HG02870 (cell line): ENCODE measurements at regions not wholly inside any gene's neighbourhood (a gene's known extent, or its start where the extent isn't known, plus 50 kb on each side); places are given as distances from the start of the nearest gene placed in this dataset.
"Not testable (repeated sequence)": the region's sequence is repeated elsewhere in the genome, so short reads cannot be mapped to it uniquely, and the experiment has no call there.

ENCODE experiments used
- ATAC-seq: cut with Tn5 transposase; IDR thresholded peaks from one replicate; pipeline ENCODE4 v1.9.1; 2021; ENCODE audit warnings: mild to moderate bottlenecking, moderate library complexity; ENCODE audit not compliant: unreplicated experiment

DNA sequence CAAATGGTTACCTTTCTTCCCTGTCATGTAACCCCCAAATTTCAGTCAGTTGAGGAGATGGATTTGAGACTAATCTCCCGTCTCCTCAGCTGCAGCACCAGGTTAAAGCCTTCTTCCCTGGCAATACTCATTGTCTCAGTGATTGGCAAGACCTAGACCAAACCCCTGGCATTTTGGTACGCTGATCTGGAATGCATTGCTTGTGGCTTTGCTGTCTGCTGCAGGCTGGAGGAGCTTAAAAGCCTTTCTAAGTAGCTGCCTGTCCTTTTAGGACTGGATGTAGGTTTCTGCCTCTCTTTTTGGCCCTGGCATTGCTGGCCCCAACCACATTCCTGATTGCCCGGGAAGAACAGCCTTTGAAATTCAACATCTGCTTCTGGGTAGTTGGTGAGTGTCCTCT lies 729.6 kb upstream of the GJE1 start:
- no peak for ATAC-seq

DNA sequence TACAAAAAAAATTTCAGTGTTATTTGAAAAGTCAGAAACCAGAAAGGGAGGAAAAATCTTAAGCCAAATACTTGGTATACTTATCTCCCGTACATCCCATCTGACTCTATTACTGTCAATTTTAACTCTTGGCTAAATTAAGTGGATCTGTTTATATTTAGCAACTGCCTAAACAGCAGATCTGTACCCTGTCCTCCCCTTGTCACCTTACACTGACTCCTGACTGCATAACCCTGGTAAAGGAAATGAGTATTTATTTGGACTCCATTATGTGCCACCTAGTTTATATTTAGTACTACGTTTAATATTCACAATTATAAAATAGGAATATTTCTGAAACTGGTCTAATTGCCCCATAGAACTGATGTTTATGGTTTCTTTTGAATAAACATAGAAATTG lies 730.2 kb upstream of the GJE1 start:
- ATAC-seq = no peak

DNA sequence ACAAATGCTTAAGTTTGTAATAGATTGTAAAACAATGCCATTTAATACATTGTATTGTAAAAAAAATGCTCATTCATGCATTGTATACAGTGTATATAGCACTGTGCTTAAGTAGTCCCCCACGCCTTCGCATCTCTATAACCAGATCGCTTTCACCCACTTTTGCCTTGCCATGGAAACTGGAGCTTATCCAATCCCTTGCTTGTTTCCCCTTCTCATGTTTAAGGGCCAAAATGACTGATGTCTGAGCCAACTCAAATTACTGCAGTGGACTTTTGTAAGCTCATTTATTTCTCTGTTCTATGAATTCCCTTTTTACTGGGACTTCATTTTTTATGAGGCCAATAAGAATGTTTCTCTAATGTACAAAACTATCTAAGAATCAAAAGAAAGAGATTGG lies 730.9 kb upstream of the GJE1 start:
- ATAC-seq = no peak

DNA sequence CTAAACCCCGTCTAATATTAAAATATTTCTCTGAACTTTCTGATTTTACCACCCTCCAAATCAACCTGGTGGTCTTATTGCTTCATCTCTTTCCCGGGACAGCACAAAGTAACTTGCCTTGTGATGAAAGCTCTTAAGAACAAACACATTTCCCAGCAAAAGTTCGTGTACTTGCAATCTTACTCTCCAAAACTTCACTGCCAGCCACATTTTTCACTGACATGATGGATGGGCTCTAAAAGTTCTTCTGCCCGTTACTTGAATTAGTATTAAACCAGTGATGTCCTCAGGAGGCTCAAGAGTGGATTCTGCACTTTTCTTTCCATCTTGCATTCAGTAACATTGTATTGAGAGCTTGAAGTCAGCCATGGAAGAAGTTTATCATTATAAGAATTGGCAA lies 731.6 kb upstream of the GJE1 start:
- no peak for ATAC-seq

DNA sequence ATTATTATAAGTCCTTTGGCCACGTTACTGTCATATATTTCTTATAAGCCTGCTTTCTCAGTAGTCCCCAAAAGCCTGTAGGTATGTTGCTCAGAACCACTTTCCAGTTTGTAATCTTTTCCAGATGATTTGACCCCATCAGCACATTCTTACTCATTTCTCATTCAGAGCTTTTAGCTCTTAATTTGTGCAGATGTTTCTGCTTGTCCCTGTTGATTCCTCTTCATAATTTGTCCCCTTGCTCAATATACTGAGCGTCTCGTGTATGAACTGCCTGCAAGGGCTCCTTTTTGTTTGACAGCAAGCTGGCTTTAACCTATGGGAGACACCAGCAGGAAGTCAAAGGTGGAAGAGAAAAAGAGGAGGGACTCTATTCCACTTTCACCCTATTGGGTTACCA lies 733.8 kb upstream of the GJE1 start:
- no peak for ATAC-seq

DNA sequence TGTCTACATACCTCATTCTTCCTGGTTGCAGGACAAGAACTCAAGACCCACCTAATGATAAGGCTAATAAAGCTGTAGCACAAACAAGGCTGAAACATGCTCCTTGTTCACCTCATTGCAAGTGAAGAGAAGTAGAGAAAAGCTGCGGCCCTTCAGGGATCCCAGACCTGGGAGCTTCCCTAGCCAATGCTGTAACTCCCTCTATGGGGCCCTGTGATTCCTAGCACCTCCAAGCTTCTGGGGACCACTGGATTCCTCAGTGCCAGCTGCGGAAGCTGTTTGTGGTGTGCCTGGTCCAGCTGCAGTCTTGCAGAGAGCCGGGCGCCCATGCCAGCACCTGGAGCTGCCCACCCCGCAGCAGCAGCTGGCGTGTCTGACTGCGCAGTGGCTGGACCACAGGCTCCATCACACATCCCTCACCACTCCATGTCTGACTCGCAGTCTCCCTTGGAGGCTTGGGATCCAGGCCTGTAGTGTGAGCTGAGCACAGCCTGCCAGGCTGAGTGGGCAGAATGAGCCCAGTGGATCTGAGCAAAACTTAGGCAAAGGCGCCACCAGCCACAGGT lies 737.2 kb upstream of the GJE1 start:
- no peak for ATAC-seq

DNA sequence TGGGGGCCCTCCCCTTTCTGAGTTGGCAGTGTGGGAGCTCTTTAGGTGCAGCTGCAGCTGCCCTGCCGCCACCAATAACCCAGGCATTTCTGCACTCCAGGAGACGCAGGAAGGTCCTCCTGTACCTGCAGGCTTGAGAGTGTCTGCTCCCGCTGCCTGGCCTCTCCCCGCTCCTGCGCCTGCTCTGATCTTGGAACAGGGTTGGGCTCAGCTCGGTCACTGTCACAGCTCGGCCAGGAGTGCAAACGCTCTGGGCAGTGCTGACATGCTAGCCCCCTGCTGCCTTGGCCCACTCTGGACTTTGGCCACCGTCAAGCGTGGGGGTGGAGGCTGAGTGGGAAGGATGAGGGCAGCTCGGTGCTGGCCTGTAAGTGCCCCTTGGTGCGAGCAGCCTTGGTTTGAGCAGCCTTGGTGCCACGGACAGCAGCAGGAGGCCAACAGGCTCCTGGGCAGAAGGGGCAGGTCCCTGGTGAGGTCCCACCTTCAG lies 738.1 kb upstream of the GJE1 start:
- ATAC-seq = no peak

DNA sequence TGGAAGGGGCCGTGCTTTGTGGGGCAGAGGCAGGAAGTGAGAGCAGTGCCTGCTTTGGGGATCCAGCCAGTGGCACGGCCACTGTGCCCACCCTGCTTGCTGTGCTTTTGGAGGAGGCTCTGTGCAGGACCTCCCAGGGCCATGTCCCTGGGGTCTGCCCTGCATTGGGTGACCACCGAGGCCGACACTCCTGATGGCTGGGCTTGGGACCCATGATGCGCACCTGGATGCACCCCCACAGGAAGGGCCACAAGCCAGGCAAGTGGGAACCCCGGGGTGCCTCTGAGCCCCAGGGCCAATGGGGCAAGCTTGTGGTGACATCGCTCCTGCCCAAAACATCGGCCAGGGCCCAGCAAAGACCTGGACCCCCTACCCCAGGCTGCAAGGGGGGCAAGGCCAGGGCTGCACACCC lies 738.6 kb upstream of the GJE1 start:
- ATAC-seq = no peak

DNA sequence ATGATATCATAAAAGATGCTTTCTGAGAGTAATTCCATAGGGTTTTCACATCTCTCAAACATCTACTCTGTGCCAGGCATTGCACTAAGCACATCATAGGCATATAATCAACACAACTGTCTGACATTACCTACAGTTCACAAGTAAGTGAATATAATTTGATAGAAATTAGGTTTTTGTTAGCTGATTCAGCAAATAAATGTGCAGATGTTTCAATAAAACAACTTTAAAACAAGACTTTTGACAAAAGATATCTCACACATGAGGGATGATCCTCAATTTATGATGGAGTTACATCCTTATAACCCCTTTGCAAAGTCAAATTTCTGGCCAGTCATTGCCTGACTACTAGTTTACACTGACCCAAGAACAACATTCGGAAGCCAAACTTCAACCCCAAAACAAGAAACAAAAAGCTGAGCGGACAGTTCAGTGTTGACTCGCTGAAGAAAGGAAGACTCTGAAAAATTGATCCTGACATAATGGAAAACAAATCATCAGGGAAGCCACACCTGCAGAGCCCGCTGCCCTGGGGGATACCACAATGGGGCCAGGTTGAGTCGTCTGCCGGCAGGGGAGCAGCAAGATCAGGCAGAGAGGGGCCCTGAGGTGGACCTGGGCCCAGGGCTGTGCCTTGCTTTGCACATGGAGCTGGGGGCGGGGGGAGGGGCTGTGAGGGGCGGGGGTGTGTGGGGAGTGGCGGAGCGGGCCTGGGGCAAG lies 739.2 kb upstream of the GJE1 start:
- no peak for ATAC-seq

DNA sequence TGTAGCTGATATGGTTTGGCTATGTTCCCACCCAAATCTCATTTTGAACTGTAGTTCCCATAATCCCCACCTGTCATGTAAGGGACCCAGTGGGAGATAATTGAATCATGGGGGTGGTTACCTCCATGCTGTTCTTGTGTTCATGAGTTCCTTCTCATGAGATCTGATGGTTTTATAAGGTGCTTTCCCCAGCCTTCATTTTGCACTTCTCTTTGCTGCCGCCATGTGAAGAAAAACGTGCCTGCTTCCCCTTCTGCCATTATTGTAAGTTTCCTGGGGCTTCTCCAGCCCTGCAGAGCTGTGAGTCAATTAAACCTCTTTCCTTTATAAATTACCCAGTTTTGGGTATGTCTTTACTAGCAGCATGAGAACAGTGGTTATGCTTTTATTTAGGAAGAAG lies 741.6 kb upstream of the GJE1 start:
- not testable (repeated sequence) for ATAC-seq

DNA sequence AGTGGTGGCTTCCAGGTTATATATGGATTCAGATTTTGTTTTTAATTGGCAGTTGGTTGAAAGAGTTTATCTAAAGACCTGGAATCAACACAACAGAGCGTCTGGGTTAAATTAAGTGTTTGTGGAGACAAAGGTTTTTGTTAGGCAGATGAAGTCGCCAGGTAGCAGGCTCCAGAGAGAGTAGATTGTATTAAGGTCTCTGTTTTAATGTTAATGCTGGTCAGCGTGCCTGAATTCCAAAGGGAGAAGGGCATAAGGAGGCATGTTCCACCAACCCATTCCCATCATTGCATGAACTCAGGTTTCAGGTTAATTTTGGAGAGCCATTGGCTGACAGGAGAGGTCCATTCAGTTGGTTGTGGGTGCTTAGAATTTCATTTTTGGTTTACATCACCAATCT lies 744.1 kb upstream of the GJE1 start:
- ATAC-seq = no peak

DNA sequence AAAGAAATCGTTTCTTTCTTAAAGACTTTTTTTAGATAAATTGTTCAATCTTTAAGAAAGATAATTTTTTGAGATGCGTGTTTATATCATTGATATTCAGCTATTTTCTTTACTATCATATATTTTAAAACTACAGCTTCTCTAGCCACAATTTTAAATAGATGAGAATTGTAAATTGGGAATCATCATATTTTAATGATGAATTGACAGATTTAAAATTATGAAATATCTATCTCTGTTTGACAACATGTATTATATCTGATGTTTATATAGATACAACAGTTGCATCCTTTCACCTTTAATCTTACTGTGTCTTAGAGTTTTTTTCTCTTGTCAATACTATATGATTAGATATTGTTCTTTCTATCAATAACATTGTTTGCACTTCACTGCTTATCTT lies 762.3 kb upstream of the GJE1 start:
- ATAC-seq = no peak

DNA sequence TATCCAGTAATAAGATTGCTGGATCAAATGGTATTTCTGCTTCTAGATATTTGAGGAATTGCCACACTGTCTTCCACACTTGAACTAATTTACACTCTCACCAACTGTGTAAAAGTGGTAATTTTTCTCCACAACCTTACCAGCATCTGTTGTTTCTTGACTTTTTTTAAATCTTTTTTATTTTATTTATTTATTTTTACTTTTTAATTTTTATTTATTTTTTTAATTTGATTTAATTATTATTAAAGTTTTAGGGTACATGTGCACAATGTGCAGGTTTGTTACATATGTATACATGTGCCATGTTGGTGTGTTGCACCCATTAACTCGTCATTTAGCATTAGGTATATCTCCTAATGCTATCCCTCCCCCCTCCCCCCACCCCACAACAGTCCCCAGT lies 765.9 kb upstream of the GJE1 start:
- ATAC-seq = not testable (repeated sequence)

DNA sequence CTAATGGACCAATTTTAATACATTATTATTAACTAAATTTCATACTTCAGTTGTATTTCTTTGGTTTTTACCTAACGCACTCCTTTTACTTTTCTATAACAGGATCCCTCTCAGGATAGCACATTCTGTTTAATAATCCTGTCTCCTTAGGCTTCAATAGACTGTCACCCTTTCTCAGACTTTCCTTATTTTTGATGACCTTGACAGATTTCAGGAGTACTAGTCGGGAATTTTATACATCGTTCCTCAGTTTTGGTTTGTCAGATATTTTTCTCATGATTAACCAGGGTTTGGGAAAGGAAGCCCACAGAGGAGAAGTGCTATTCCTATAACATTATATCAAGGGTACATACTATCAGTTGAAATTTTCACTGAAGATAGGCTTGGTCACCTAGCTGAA lies 768.0 kb upstream of the GJE1 start:
- no peak for ATAC-seq

DNA sequence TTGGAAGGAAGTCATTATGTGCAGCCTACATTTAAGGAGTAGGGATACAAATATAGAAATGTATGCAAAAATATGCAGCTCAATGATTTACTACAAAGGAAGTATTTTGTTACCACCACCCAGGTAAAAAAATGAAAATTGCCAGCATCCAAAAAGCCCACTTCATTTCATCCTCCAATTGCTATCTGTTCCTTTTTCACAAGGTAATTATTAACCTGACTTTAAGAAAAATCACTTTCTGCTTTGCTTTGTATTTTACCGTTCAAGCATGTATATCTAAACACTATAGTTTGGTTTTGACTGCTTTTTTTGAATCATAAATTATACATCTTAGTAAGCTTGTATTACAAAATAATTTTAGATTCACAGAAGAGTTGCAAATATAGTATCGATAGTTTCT lies 768.5 kb upstream of the GJE1 start:
- ATAC-seq = no peak

DNA sequence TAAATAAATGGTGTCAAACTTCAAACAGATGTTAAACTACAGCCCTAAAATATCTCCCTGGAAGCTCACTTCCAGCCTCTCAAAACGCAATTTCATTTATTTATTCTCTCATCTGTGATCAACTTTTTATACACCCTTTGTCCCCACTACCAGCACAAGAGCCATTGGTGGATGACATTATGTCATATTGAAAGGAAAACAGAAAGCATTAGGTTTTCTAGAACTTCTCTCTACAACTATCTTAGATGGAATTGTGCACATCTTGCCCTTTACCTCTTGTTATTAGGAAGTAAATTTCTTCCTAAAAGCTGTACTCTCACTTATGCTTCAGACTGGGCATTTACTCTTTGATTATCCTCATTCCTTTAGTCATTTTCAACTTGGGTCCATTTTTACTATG lies 771.2 kb upstream of the GJE1 start:
- ATAC-seq = no peak

DNA sequence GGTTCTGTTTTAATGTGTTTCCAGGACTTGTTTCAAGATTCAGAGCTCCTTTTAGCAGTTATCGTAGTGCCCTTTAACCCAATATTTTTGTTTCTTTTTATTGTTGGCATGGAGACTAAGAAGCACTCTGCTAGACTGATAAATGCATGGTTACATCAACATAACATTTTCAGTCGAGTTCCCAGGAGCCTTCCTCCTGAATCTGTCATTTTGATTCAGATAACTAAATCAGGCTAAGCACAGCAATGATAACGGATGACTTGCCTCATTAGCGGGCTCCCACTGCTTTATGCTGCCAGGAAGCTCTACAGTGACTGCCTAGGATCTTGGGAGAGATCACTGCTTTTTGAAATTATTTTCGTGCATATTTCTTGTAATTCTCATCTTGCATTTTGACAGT lies 772.8 kb upstream of the GJE1 start:
- no peak for ATAC-seq

DNA sequence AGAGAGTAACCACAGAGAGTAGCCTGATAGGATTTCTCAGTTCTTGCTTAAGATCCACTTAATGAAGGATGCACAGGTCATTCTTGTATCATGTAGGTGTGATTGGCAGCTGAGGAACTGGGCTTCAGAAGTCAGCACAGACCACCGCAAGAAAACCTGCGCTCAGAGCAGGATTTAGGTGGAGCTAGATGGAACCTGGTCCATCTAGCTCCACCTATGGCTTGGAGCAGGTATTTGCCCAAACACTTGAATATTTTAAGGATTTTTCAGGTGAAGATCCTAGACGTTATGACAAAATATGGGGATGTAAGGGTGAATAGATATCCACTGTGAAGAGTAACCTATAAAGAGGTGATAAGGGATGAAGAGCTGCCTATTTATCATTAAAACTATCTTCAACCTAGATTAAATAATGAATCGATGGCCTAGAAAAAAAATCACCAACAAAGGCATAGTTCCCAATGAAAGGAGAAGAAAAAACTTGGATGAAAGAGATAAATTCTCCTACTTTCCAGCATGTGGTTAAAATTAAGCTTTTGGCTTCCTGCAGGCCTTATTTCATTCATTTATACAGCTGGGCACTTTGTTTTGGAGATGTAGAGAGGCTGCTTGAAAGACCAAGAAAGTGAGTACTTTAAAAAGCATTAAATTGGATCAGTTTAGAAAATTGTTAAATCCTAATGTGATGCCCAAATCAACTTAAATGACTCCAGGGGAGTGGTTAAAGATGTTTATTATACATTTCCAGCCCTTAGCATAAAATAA lies 778.4 kb upstream of the GJE1 start:
- ATAC-seq = no peak

DNA sequence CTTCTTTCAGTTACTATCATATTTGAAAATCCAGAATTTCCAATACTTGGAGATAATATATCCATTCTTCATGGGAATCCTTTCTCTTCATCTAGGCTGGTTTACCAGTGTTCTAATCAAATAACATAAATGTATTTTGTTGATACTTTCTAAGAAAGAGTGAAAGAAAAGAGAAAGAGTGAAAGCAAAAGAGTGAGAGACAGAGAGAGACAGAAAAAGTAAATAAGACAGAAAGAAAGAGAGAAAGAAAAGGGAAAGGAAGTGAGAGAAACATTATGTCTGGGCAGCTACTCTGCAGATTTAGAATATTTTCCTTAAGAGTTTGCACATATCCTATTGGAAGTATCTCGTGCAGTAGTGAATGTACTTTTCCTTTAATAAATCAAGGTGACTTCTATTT lies 781.0 kb upstream of the GJE1 start:
- ATAC-seq = no peak

DNA sequence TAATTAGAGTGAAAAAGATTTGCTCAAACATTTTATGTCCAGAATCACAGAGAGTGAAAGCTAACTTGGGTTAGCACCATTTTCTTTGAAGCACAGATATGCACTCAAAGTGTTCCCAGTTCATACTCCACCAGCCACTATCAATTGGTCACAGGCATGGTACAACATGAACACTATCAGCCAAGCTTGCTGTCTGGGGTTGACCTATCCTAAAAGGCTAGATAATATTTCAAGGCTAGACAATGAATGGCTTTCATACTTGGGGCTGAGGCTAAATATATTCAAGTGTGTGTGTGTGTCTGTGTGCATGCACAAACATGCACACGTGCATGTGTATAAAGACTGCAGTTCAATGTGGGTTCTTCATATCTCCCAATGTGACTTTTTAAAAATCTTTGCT lies 783.0 kb upstream of the GJE1 start:
- no peak for ATAC-seq

DNA sequence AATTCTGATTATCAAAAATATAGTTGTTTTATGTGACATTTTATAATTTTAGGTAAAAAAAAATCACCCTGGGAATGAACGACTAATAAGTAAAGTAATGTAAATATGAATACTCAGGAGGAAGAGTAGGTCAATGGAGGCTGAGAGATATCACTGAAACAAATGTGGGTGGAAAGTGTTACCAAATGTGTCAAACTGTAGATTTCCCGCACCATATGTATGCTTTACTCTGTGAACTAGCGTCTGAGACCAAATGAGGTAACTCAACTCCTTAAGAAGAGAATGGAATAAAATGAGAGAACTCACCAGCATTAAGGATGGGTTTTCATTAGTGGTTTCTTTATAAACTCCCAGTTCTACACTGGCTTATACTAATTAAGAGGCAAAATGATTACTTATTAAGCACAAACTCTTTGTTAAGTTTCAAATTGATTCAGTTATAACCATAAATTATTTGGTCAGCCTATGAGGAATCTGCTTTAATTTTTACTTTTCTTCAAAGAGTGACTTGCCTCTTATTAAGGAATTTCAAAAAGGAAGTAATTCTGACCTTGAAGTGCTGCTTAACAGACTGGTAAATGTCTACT lies 784.7 kb upstream of the GJE1 start:
- no peak for ATAC-seq

DNA sequence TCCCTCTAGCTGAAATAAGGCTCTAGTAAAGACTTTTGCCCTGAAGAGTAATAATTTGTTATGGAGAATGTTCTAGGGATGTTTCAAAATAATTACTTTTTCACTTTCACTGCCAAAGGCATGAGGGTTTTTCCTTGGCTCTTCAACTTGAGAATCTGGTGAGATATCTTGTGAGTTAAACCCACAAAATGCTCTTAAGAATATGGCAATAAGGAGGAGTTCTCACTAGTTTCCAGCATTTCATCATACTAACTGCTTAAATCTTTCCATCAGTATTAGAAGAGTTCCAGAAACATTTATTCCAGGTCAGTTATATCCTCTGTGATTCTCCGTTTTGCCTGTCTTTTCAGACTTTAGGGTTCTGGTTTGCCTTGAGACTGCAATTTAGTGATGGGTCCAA lies 785.6 kb upstream of the GJE1 start:
- no peak for ATAC-seq
